OCI-LY3 (cell line): ENCODE measurements at regions not wholly inside any gene's neighbourhood (a gene's known extent, or its start where the extent isn't known, plus 50 kb on each side); places are given as distances from the start of the nearest gene placed in this dataset.

Experiments used
- H2AFZ ChIP-seq: fragments of 200-600, 300-600 bp; shearing (Covaris generic); 2 replicates; pipeline ENCODE4 v1.6.0; 2014; ENCODE audit warnings: antibody characterized with exemption, low read depth, low read length
- H3K27ac ChIP-seq: fragments of 200-600, 300-600 bp; sonication (generic); 2 replicates; pipeline ENCODE4 v1.5.1; 2014; ENCODE audit warnings: mild to moderate bottlenecking, low read length, moderate library complexity, mixed read lengths
- H3K27me3 ChIP-seq: fragments of 200-600, 300-600 bp; sonication (generic); 2 replicates; pipeline ENCODE4 v1.6.1; 2014; ENCODE audit warnings: low read depth, low read length, mixed read lengths
- H3K36me3 ChIP-seq: fragments of 200-600, 300-600 bp; sonication (generic); replicated peaks from 2 replicates; pipeline ENCODE3; 2014; ENCODE audit warnings: low read depth, low read length, mixed read lengths
- H3K4me1 ChIP-seq: fragments of 300-600, 200-600 bp; sonication (generic); 2 replicates; pipeline ENCODE4 v1.6.1; 2014; ENCODE audit warnings: low read length, mixed read lengths
- H3K4me2 ChIP-seq: fragments of 200-600, 300-600 bp; sonication (generic); 2 replicates; pipeline ENCODE4 v1.6.1; 2014; ENCODE audit warnings: low read length, mixed read lengths
- H3K4me3 ChIP-seq: fragments of 300-600, 200-600 bp; sonication (generic); 2 replicates; pipeline ENCODE4 v1.5.1; 2014; ENCODE audit warnings: antibody characterized with exemption, mild to moderate bottlenecking, low read length, moderate library complexity
- H3K79me2 ChIP-seq: fragments of 300-600, 200-600 bp; shearing (Covaris generic); 2 replicates; pipeline ENCODE4 v1.6.1; 2014; ENCODE audit warnings: mild to moderate bottlenecking, low read length, mixed read lengths
- H3K9ac ChIP-seq: fragments of 300-600, 200-600 bp; shearing (Covaris generic); 2 replicates; pipeline ENCODE4 v1.6.0; 2014; ENCODE audit warnings: mild to moderate bottlenecking, low read length, moderate library complexity
- H3K9me3 ChIP-seq: fragments of 200-600, 300-600 bp; shearing (Covaris generic); 2 replicates; pipeline ENCODE4 v1.6.1; 2014; ENCODE audit warnings: low read length, mixed read lengths; ENCODE audit not compliant: insufficient read depth
- H4K20me1 ChIP-seq: fragments of 200-600, 300-600 bp; sonication (generic); 2 replicates; pipeline ENCODE4 v1.6.1; 2016; ENCODE audit warnings: low read length, mixed read lengths; ENCODE audit not compliant: insufficient read depth
- CTCF ChIP-seq: fragments of 200-600, 300-600 bp; sonication (generic); IDR thresholded peaks from 2 replicates; pipeline ENCODE4 v1.5.1; 2014; ENCODE audit warnings: antibody characterized with exemption, low read length, low read depth
- EZH2phosphoT487 ChIP-seq: fragments of 200-600 bp; shearing (Covaris generic); IDR thresholded peaks from 2 replicates; pipeline ENCODE4 v1.6.1; 2018; ENCODE audit warnings: antibody characterized with exemption, mixed run types, low read depth

DNA sequence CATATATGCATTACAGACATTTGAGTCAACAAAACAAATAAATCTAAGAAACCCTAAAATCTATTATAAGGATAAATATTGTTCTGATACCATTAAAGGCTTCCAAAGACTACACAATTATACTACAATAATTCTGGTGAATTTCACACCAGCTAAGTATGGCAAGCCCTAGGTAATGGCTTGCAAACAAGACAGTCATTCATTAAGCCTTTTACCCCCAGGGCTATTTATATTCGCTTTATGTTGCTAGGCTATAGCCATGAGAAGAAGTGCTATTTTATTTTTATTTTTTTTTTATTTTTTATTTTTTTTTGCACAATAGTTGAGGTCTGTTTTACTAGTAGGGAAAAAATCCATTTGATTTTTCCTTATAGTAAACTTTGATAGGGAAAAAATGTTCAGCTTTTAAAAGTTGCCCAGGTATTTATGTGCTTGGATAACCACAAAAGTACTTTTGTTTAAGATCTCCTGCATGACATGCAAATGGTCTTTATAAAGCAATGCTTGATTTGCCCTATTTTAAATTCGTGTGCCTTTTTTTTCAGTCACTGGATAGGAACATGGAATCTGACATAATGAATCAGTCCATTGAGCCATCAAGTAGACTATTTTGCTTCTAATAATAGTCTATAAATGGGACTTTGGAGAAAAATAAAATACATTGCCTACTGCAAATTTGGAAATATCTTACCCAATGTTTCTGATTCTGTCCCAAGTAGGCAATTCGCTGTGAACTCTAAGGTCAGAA, 946.3 kb upstream of the COX7C start:
- Histone ChIP-seq H3K79me2 (no peaks in the 10 kb centered on the region), H3K36me3 (no peaks in the 10 kb centered on the region), H3K9me3 (no peaks in the 10 kb centered on the region), H3K4me3 (no peak overlapping the region), H2AFZ (no peak overlapping the region), H3K9ac (no peak overlapping the region), H3K27ac (no peak overlapping the region), H3K4me2 (no peak overlapping the region), H4K20me1 (no peaks in the 10 kb centered on the region), H3K27me3 (no peaks in the 10 kb centered on the region), H3K4me1 (no peaks in the 10 kb centered on the region)
- TF ChIP-seq EZH2phosphoT487 (no peak), CTCF (no peak)

DNA sequence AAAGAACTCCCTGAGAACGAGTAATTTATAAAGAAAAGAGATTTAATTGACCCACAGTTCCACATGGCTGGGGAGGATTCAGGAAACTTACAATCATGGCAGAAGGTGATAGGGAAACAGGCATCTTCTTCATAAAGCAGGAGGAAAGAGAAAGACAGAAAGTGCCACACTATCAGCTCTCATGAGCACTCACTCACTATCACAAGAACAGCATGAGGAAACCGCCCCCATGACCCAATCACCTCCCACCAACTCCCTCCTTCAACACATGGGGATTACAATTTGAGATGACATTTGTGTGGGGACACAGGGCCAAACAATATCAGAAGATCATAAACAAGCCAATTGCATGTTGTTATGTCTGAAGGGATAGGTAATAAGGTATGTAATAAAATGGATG, 935.9 kb upstream of the COX7C start:
- no peak overlapping the region for H3K4me2 ChIP-seq
- H3K4me3 ChIP-seq: no peak overlapping the region
- no peaks in the 10 kb centered on the region for H3K4me1 ChIP-seq
- H3K9ac ChIP-seq: no peak overlapping the region
- no peaks in the 10 kb centered on the region for H3K36me3 ChIP-seq
- H3K27me3 ChIP-seq: no peaks in the 10 kb centered on the region
- no peaks in the 10 kb centered on the region for H3K9me3 ChIP-seq
- H3K27ac ChIP-seq: no peak overlapping the region
- no peak for TF ChIP-seq EZH2phosphoT487
- no peaks in the 10 kb centered on the region for H3K79me2 ChIP-seq
- H2AFZ ChIP-seq: no peak overlapping the region
- H4K20me1 ChIP-seq: no peaks in the 10 kb centered on the region

GRCh38 chr5:85684351-85684750, 933.4 kb upstream of the COX7C start:
- Histone ChIP-seq H2AFZ (no peak overlapping the region), H3K36me3 (no peaks in the 10 kb centered on the region), H3K4me3 (no peak overlapping the region), H3K9ac (no peak overlapping the region), H3K27me3 (no peaks in the 10 kb centered on the region), H4K20me1 (no peaks in the 10 kb centered on the region), H3K9me3 (no peaks in the 10 kb centered on the region), H3K4me2 (no peak overlapping the region), H3K4me1 (no peaks in the 10 kb centered on the region), H3K79me2 (no peaks in the 10 kb centered on the region), H3K27ac (no peak overlapping the region)
- TF ChIP-seq EZH2phosphoT487: no peak
- no peak for TF ChIP-seq CTCF

GRCh38 chr5:85703296-85703695, 914.4 kb upstream of the COX7C start:
- peaks cover 18% of the 10 kb centered on the region for H3K4me1 ChIP-seq
- no peaks in the 10 kb centered on the region for H3K9me3 ChIP-seq
- TF ChIP-seq EZH2phosphoT487: no peak
- no peak for TF ChIP-seq CTCF
- H3K27ac ChIP-seq: peak overlapping the region; percentile 23; the same call in 1 of the 2 replicates
- no peaks in the 10 kb centered on the region for H3K27me3 ChIP-seq
- no peaks in the 10 kb centered on the region for H4K20me1 ChIP-seq
- no peaks in the 10 kb centered on the region for H3K79me2 ChIP-seq
- no peak overlapping the region for H3K4me2 ChIP-seq
- no peak overlapping the region for H3K9ac ChIP-seq
- H3K36me3 ChIP-seq: no peaks in the 10 kb centered on the region
- H3K4me3 ChIP-seq: no peak overlapping the region
- no peak overlapping the region for H2AFZ ChIP-seq
